ENCODE measurements at regions not wholly inside any gene's neighbourhood (a gene's known extent, or its start where the extent isn't known, plus 50 kb on each side); places are given as distances from the start of the nearest gene placed in this dataset.

DNA sequence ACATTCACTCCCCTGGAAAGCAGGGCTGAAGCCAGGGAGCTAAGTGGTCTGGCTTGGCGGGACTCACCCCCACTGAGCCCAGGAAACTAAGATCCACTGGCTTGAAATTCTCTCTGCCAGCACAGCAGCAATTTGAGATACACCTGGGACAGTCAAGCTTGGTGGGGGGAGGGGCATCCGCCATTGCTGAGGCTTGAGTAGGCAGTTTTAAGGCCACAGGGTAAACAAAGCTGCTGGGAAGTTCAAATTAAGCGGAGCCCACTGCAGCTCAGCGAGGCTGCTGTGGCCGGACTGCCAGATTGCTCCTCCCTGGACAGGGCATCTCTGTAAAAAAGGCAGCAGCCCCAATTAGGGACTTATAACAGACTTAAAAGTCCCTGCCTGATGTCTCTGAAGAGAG, 108.2 kb upstream of the FAM13C start:
- TF ChIP-seq EZH2 (IDR thresholded peaks at IDR 0.05; ENCODE audit: borderline replicate concordance, insufficient read depth, low read length, poor library complexity, severe bottlenecking) (no peak), REST (IDR thresholded peaks at IDR 0.05; ENCODE audit: borderline replicate concordance) (no peak), EP300 (conservative IDR thresholded peaks at IDR 0.05; ENCODE audit: poor library complexity, severe bottlenecking) (no peak)
- TF ChIP-seq, protein P1, sequence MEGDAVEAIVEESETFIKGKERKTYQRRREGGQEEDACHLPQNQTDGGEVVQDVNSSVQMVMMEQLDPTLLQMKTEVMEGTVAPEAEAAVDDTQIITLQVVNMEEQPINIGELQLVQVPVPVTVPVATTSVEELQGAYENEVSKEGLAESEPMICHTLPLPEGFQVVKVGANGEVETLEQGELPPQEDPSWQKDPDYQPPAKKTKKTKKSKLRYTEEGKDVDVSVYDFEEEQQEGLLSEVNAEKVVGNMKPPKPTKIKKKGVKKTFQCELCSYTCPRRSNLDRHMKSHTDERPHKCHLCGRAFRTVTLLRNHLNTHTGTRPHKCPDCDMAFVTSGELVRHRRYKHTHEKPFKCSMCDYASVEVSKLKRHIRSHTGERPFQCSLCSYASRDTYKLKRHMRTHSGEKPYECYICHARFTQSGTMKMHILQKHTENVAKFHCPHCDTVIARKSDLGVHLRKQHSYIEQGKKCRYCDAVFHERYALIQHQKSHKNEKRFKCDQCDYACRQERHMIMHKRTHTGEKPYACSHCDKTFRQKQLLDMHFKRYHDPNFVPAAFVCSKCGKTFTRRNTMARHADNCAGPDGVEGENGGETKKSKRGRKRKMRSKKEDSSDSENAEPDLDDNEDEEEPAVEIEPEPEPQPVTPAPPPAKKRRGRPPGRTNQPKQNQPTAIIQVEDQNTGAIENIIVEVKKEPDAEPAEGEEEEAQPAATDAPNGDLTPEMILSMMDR (IDR thresholded peaks at IDR 0.05; ENCODE audit: poor library complexity, severe bottlenecking): no peak

All from neural cell (in vitro differentiated cells).